ENCODE measurements at regions not wholly inside any gene's neighbourhood (a gene's known extent, or its start where the extent isn't known, plus 50 kb on each side); places are given as distances from the start of the nearest gene placed in this dataset.

DNA sequence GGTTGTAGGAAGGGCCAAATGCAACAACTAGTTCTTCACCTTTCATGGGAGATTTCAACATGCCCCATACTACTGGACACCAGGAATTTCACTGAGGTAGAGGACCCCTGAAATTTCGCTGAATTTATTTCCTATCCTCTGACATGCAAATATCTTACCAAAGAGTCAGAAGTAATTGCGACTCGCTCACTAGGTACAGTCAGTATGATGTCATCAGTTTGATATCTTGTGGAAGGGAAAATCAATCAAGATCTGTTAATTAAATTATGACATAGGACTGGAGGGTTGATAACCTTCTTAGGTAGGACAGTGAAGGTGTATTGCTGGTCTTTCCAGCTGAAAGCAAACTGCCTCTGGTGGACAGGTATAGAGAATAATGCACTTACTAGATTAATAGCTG is 74.9 kb upstream of the TNIK start:
- POLR2A ChIA-PET, result interaction anchor here (0.5 kb wide), 1 partner anchor 213 kb away, joined by 5 read pairs; no protein-coding TSS in a partner anchor
- no TSS peak for BruUV-seq (replicated peaks)

GRCh38 chr3:171533702-171534101 is 73.5 kb upstream of the TNIK start:
- Mint-ChIP-seq H3K27me3 (ENCODE audit: insufficient read depth, unreplicated experiment) (no peaks in the 10 kb centered on the region), H3K27ac (ENCODE audit: unreplicated experiment) (no peak overlapping the region), H3K4me1 (ENCODE audit: low read depth, unreplicated experiment) (no peaks in the 10 kb centered on the region), H3K9me3 (ENCODE audit: unreplicated experiment) (no peaks in the 10 kb centered on the region), H3K36me3 (ENCODE audit: insufficient read depth, unreplicated experiment) (no peaks in the 10 kb centered on the region), H3K4me3 (ENCODE audit: unreplicated experiment) (no peak overlapping the region)
- BruUV-seq (replicated peaks), result no TSS peak
- no peak for TF ChIP-seq CTCF (IDR thresholded peaks at IDR 0.05; ENCODE audit: insufficient read depth in 1 of 2, low read depth in 1 of 2, low read length in 1 of 2, severe bottlenecking in 1 of 2, unreplicated experiment in 1 of 2)
- ChIA-PET POLR2A (no interaction called here), CTCF (no interaction called here)
- no peaks in the 10 kb centered on the region for H3K9me3 ChIP-seq
- H3K4me1 ChIP-seq, result no peaks in the 10 kb centered on the region
- no peak overlapping the region for H3K4me3 ChIP-seq (ENCODE audit: low read depth, low read length)
- no peak for DNase-seq
- no peaks in the 10 kb centered on the region for H3K36me3 ChIP-seq (ENCODE audit: control insufficient read depth, insufficient read depth, low read length)
- no peaks in the 10 kb centered on the region for H3K27me3 ChIP-seq (replicated peaks; ENCODE audit: control insufficient read depth, insufficient read depth, low read length)
- intact Hi-C loops (cut with micrococcal nuclease; ENCODE audit: unreplicated experiment), result no loop called here

More for the DNA sequence above, 74.9 kb upstream of the TNIK start:
- no peak for DNase-seq
- no peaks in the 10 kb centered on the region for H3K9me3 Mint-ChIP-seq (ENCODE audit: unreplicated experiment)
- no peaks in the 10 kb centered on the region for H3K36me3 Mint-ChIP-seq (ENCODE audit: insufficient read depth, unreplicated experiment)
- no peak overlapping the region for H3K27ac Mint-ChIP-seq (ENCODE audit: unreplicated experiment)
- no peaks in the 10 kb centered on the region for H3K36me3 ChIP-seq (ENCODE audit: control insufficient read depth, insufficient read depth, low read length)
- no peaks in the 10 kb centered on the region for H3K9me3 ChIP-seq
- H3K4me3 ChIP-seq (ENCODE audit: low read depth, low read length), result no peak overlapping the region
- H3K27me3 ChIP-seq (replicated peaks; ENCODE audit: control insufficient read depth, insufficient read depth, low read length), result no peaks in the 10 kb centered on the region
- CTCF ChIA-PET, result no interaction called here
- H3K4me3 Mint-ChIP-seq (ENCODE audit: unreplicated experiment), result no peak overlapping the region
- TF ChIP-seq CTCF (IDR thresholded peaks at IDR 0.05; ENCODE audit: insufficient read depth in 1 of 2, low read depth in 1 of 2, low read length in 1 of 2, severe bottlenecking in 1 of 2, unreplicated experiment in 1 of 2), result no peak
- intact Hi-C loops (cut with micrococcal nuclease; ENCODE audit: unreplicated experiment), result no loop called here
- H3K27me3 Mint-ChIP-seq (ENCODE audit: insufficient read depth, unreplicated experiment), result no peaks in the 10 kb centered on the region
- no peaks in the 10 kb centered on the region for H3K4me1 ChIP-seq
- H3K4me1 Mint-ChIP-seq (ENCODE audit: low read depth, unreplicated experiment), result no peaks in the 10 kb centered on the region

DNA sequence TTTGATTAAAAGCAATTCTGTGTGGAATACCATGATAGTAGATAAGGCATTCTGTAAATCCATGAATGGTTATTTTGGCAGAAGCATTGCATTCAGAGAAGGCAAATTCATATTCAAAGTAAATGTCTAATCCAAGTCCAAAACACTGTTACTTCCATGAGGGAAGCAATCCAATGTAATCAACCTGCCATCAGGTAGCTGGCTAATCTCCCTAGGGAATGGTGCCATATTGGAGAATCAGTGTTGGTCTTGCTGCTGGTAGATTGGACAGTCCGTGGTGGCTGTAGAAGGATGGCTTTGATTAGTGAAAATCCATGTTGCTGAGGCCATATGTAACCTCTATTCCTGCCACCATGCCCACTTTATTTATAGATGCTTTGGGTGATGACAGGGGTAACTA is 72.1 kb upstream of the TNIK start:
- Mint-ChIP-seq H3K36me3 (ENCODE audit: insufficient read depth, unreplicated experiment) (no peaks in the 10 kb centered on the region), H3K4me1 (ENCODE audit: low read depth, unreplicated experiment) (no peaks in the 10 kb centered on the region), H3K27ac (ENCODE audit: unreplicated experiment) (no peak overlapping the region), H3K4me3 (ENCODE audit: unreplicated experiment) (no peak overlapping the region), H3K27me3 (ENCODE audit: insufficient read depth, unreplicated experiment) (no peaks in the 10 kb centered on the region), H3K9me3 (ENCODE audit: unreplicated experiment) (no peaks in the 10 kb centered on the region)
- CTCF ChIA-PET, result no interaction called here
- Histone ChIP-seq H3K4me3 (ENCODE audit: low read depth, low read length) (no peak overlapping the region), H3K36me3 (ENCODE audit: control insufficient read depth, insufficient read depth, low read length) (no peaks in the 10 kb centered on the region), H3K4me1 (no peaks in the 10 kb centered on the region), H3K27me3 (replicated peaks; ENCODE audit: control insufficient read depth, insufficient read depth, low read length) (no peaks in the 10 kb centered on the region), H3K9me3 (no peaks in the 10 kb centered on the region)
- DNase-seq, result no peak
- BruUV-seq (replicated peaks), result no TSS peak
- intact Hi-C loops (cut with micrococcal nuclease; ENCODE audit: unreplicated experiment), result no loop called here
- POLR2A ChIA-PET, result no interaction called here
- no peak for TF ChIP-seq CTCF (IDR thresholded peaks at IDR 0.05; ENCODE audit: insufficient read depth in 1 of 2, low read depth in 1 of 2, low read length in 1 of 2, severe bottlenecking in 1 of 2, unreplicated experiment in 1 of 2)

Data from Caco-2 (cell line).